SK-MEL-5 (cell line): ENCODE measurements at regions not wholly inside any gene's neighbourhood (a gene's known extent, or its start where the extent isn't known, plus 50 kb on each side); places are given as distances from the start of the nearest gene placed in this dataset.
A peak's percentile ranks its signal among the peaks of the same experiment; 100 is the strongest.

Experiments
- DNase-seq: peaks from one replicate; pipeline ENCODE4 v3.0.0-alpha.2; 2016; ENCODE audit warnings: low read depth, low spot score
- in situ Hi-C: cut with HindIII; loops from 2 replicates; pipeline ENCODE4 v1.10.0; 2016; ENCODE audit warnings: low sequenced_read_pairs, high pct_unique_total_duplicates, low pct_unique_long_range_greater_than_20kb

GRCh38 chr9:108609227-108609896 lies 246.4 kb downstream of the ACTL7B start:
- in situ Hi-C loops: no loop called here
- DNase-seq: peak; percentile 14

- DNase-seq: no peak
- in situ Hi-C loops: no loop called here
Measured at GRCh38 chr9:108607607-108608006, 248.2 kb downstream of the ACTL7B start.

GRCh38 chr9:108606401-108606800 lies 249.4 kb downstream of the ACTL7B start:
- in situ Hi-C loops: no loop called here

GRCh38 chr9:108603141-108603540 lies 252.6 kb downstream of the ACTL7B start:
- in situ Hi-C loops: no loop called here
- DNase-seq: no peak

More at GRCh38 chr9:108606401-108606800, 249.4 kb downstream of the ACTL7B start:
- DNase-seq: peak; percentile 64

GRCh38 chr9:108600896-108601295 lies 254.9 kb downstream of the ACTL7B start:
- DNase-seq: no peak
- in situ Hi-C loops: no loop called here

GRCh38 chr9:108599571-108599970 lies 256.2 kb downstream of the ACTL7B start:
- DNase-seq: no peak
- in situ Hi-C loops: no loop called here

- in situ Hi-C loops: no loop called here
- no peak for DNase-seq
Measured at GRCh38 chr9:108591121-108591520, 264.7 kb downstream of the ACTL7B start.

GRCh38 chr9:108588246-108588645 lies 267.5 kb downstream of the ACTL7B start:
- in situ Hi-C loops: no loop called here
- DNase-seq: no peak

GRCh38 chr9:108586471-108587139 lies 269.2 kb downstream of the ACTL7B start:
- no peak for DNase-seq
- in situ Hi-C loops: no loop called here

- DNase-seq: no peak
- in situ Hi-C loops: no loop called here
Measured at GRCh38 chr9:108584860-108585259, 270.9 kb downstream of the ACTL7B start.

GRCh38 chr9:108582726-108583125 lies 273.1 kb downstream of the ACTL7B start:
- DNase-seq: no peak
- in situ Hi-C loops: no loop called here

GRCh38 chr9:108579757-108580439 lies 275.9 kb downstream of the ACTL7B start:
- in situ Hi-C loops: no loop called here
- peak; percentile 24 for DNase-seq

GRCh38 chr9:108575276-108575675 lies 280.5 kb downstream of the ACTL7B start:
- no peak for DNase-seq
- in situ Hi-C loops: no loop called here

- DNase-seq: peak; percentile 9
- in situ Hi-C loops: no loop called here
Measured at GRCh38 chr9:108569624-108570023, 286.2 kb downstream of the ACTL7B start.

GRCh38 chr9:108568093-108568492 lies 287.7 kb downstream of the ACTL7B start:
- in situ Hi-C loops: no loop called here
- no peak for DNase-seq

GRCh38 chr9:108567571-108567970 lies 288.2 kb downstream of the ACTL7B start:
- in situ Hi-C loops: no loop called here
- DNase-seq: no peak

- in situ Hi-C loops: no loop called here
- peak; percentile 89 for DNase-seq
Measured at GRCh38 chr9:108565651-108566378, 290.0 kb downstream of the ACTL7B start.

GRCh38 chr9:108562176-108562575 lies 293.6 kb downstream of the ACTL7B start:
- in situ Hi-C loops: no loop called here
- no peak for DNase-seq
